Smooth muscle cell (in vitro differentiated cells): ENCODE measurements at regions not wholly inside any gene's neighbourhood (a gene's known extent, or its start where the extent isn't known, plus 50 kb on each side); places are given as distances from the start of the nearest gene placed in this dataset.

Experiments used
- DNase-seq: peaks from one replicate; lab custom pipeline; 2025; ENCODE audit not compliant: unreplicated experiment; lab: John Stamatoyannopoulos, UW
- H2AFZ ChIP-seq: fragments of 200-600 bp; sonication (generic); 2 replicates; pipeline ENCODE4 v1.6.0; 2016; ENCODE audit warnings: antibody characterized with exemption, low read depth, mild to moderate bottlenecking
- H3F3A ChIP-seq: fragments of 200-600 bp; sonication (generic); 2 replicates; pipeline ENCODE4 v1.6.0; 2017; ENCODE audit warnings: antibody characterized with exemption, low read depth
- H3K27ac ChIP-seq: fragments of 200-600 bp; sonication (generic); 2 replicates; pipeline ENCODE4 v1.5.1; 2016; ENCODE audit warnings: low read depth, mild to moderate bottlenecking
- H3K27me3 ChIP-seq: fragments of 200-600 bp; sonication (generic); 2 replicates; pipeline ENCODE4 v1.6.1; 2016; ENCODE audit warnings: low read depth, mild to moderate bottlenecking
- H3K36me3 ChIP-seq: fragments of 200-600 bp; sonication (generic); 2 replicates; pipeline ENCODE4 v1.5.1; 2016; ENCODE audit warnings: low read depth
- H3K4me1 ChIP-seq: fragments of 200-600 bp; sonication (generic); 2 replicates; pipeline ENCODE4 v1.5.1; 2016; ENCODE audit warnings: low read depth
- H3K4me2 ChIP-seq: fragments of 200-600 bp; sonication (generic); 2 replicates; pipeline ENCODE4 v1.6.0; 2016; ENCODE audit warnings: mild to moderate bottlenecking
- H3K4me3 ChIP-seq: fragments of 200-600 bp; sonication (generic); 2 replicates; pipeline ENCODE4 v1.5.1; 2016; ENCODE audit warnings: mild to moderate bottlenecking
- H3K79me2 ChIP-seq: fragments of 200-600 bp; sonication (generic); 2 replicates; pipeline ENCODE4 v1.6.0; 2016; ENCODE audit warnings: low read depth, mild to moderate bottlenecking
- H3K9ac ChIP-seq: fragments of 200-600 bp; sonication (generic); 2 replicates; pipeline ENCODE4 v1.6.0; 2016; ENCODE audit warnings: low read depth
- H3K9me3 ChIP-seq: fragments of 200-600 bp; sonication (generic); replicated peaks from 2 replicates; pipeline ENCODE4 v1.5.1; 2016; ENCODE audit warnings: low read depth
- H4K20me1 ChIP-seq: fragments of 200-600 bp; sonication (generic); 2 replicates; pipeline ENCODE4 v1.6.0; 2016; ENCODE audit warnings: low read depth
- CTCF ChIP-seq: fragments of 200-600 bp; sonication (generic); IDR thresholded peaks from 2 replicates; pipeline ENCODE4 v1.5.1; 2017; ENCODE audit warnings: borderline replicate concordance, mild to moderate bottlenecking, antibody characterized with exemption; ENCODE audit not compliant: insufficient read depth, poor library complexity, severe bottlenecking
- WGBS: methylation state at CpG from one replicate; pipeline ENCODE4 v1.1.7; 2016; ENCODE audit warnings: low lambda C conversion rate; 5-methylcytosine and 5-hydroxymethylcytosine counted together

- Histone ChIP-seq H3K27me3 (no peaks in the 10 kb centered on the region), H3K4me3 (no peak overlapping the region), H2AFZ (no peak overlapping the region), H3K27ac (peak overlapping the region; percentile 66), H3F3A (peaks cover 4% of the 10 kb centered on the region), H3K9ac (no peak overlapping the region), H3K4me1 (no peaks in the 10 kb centered on the region), H4K20me1 (no peaks in the 10 kb centered on the region), H3K9me3 (no peaks in the 10 kb centered on the region), H3K79me2 (no peaks in the 10 kb centered on the region), H3K36me3 (no peaks in the 10 kb centered on the region), H3K4me2 (no peak overlapping the region)
- DNase-seq, result no peak
- WGBS, result 71% methylated on average over 9 of the region's 9 CpGs
- TF ChIP-seq CTCF, result no peak
These were observed 126.9 kb upstream of the TMPRSS2 start for GRCh38 chr21:41634858-41635257.

- H3K27ac ChIP-seq, result peak overlapping the region; percentile 66
These were observed 126.3 kb upstream of the TMPRSS2 start for GRCh38 chr21:41634211-41634694.

GRCh38 chr21:41633627-41634026 is 125.7 kb upstream of the TMPRSS2 start:
- no peaks in the 10 kb centered on the region for H4K20me1 ChIP-seq
- no peak overlapping the region for H2AFZ ChIP-seq
- no peak for TF ChIP-seq CTCF
- no peak for DNase-seq
- no peaks in the 10 kb centered on the region for H3K79me2 ChIP-seq
- H3F3A ChIP-seq, result peaks cover 4% of the 10 kb centered on the region
- no peaks in the 10 kb centered on the region for H3K4me1 ChIP-seq
- H3K36me3 ChIP-seq, result no peaks in the 10 kb centered on the region
- H3K4me2 ChIP-seq, result no peak overlapping the region
- WGBS, result 97% methylated on average over 4 of the region's 4 CpGs
- H3K27ac ChIP-seq, result no peak overlapping the region
- no peaks in the 10 kb centered on the region for H3K27me3 ChIP-seq
- no peak overlapping the region for H3K4me3 ChIP-seq
- no peak overlapping the region for H3K9ac ChIP-seq
- no peaks in the 10 kb centered on the region for H3K9me3 ChIP-seq

More at GRCh38 chr21:41634211-41634694, 126.3 kb upstream of the TMPRSS2 start:
- H3K9me3 ChIP-seq, result no peaks in the 10 kb centered on the region
- H4K20me1 ChIP-seq, result no peaks in the 10 kb centered on the region
- H3K79me2 ChIP-seq, result no peaks in the 10 kb centered on the region
- H3K4me2 ChIP-seq, result no peak overlapping the region
- WGBS, result 51% methylated on average over 4 of the region's 6 CpGs
- no peak for TF ChIP-seq CTCF
- H3F3A ChIP-seq, result peaks cover 4% of the 10 kb centered on the region
- H2AFZ ChIP-seq, result no peak overlapping the region
- no peaks in the 10 kb centered on the region for H3K27me3 ChIP-seq
- H3K9ac ChIP-seq, result no peak overlapping the region
- no peaks in the 10 kb centered on the region for H3K36me3 ChIP-seq
- H3K4me1 ChIP-seq, result no peaks in the 10 kb centered on the region
- DNase-seq, result no peak
- no peak overlapping the region for H3K4me3 ChIP-seq

- 83% methylated on average over 12 of the region's 12 CpGs for WGBS
- no peaks in the 10 kb centered on the region for H4K20me1 ChIP-seq
- no peak overlapping the region for H3K4me2 ChIP-seq
- H3K79me2 ChIP-seq, result no peaks in the 10 kb centered on the region
- DNase-seq, result no peak
- H3K27ac ChIP-seq, result no peak overlapping the region
- H3K9me3 ChIP-seq, result no peaks in the 10 kb centered on the region
- no peaks in the 10 kb centered on the region for H3K36me3 ChIP-seq
- no peaks in the 10 kb centered on the region for H3K27me3 ChIP-seq
- peaks cover 4% of the 10 kb centered on the region for H3F3A ChIP-seq
- no peak overlapping the region for H3K4me3 ChIP-seq
- no peak for TF ChIP-seq CTCF
- no peak overlapping the region for H2AFZ ChIP-seq
- no peaks in the 10 kb centered on the region for H3K4me1 ChIP-seq
- no peak overlapping the region for H3K9ac ChIP-seq
These were observed 125.0 kb upstream of the TMPRSS2 start for GRCh38 chr21:41632748-41633475.
